HEK293 (cell line): ENCODE measurements at regions not wholly inside any gene's neighbourhood (a gene's known extent, or its start where the extent isn't known, plus 50 kb on each side); places are given as distances from the start of the nearest gene placed in this dataset.

ENCODE experiments used
- KLF9 ChIP-seq: fragments of 450-650 bp; formaldehyde crosslinking; IDR thresholded peaks from 2 replicates; pipeline ENCODE4 v1.5.1; 2016; ENCODE audit warnings: missing biosample characterization, missing genetic modification characterization, low read depth
- MYNN ChIP-seq: fragments of 450-650 bp; formaldehyde crosslinking; IDR thresholded peaks from 2 replicates; pipeline ENCODE4 v1.5.1; 2016; ENCODE audit warnings: missing biosample characterization, missing genetic modification characterization, borderline replicate concordance
- SCRT2 ChIP-seq: fragments of 450-650 bp; formaldehyde crosslinking; IDR thresholded peaks from 2 replicates; pipeline ENCODE4 v1.5.1; 2016; ENCODE audit warnings: missing biosample characterization, missing genetic modification characterization
- TRIM28 ChIP-seq: IDR thresholded peaks from 2 replicates; pipeline ENCODE4 v1.6.1; 2011; ENCODE audit warnings: low read length, control low read depth, borderline replicate concordance
- YY1 ChIP-seq: fragments of 450-650 bp; formaldehyde crosslinking; IDR thresholded peaks from 2 replicates; pipeline ENCODE4 v1.5.1; 2018; ENCODE audit warnings: missing biosample characterization, missing genetic modification characterization
- ZBTB20 ChIP-seq: fragments of 450-650 bp; formaldehyde crosslinking; IDR thresholded peaks from 2 replicates; pipeline ENCODE4 v1.5.1; 2016; ENCODE audit warnings: missing biosample characterization, missing genetic modification characterization
- ZNF10 ChIP-seq: fragments of 450-650 bp; formaldehyde crosslinking; IDR thresholded peaks from 2 replicates; pipeline ENCODE4 v1.5.1; 2017; ENCODE audit warnings: missing biosample characterization, missing genetic modification characterization
- ZNF132 ChIP-seq: fragments of 450-650 bp; formaldehyde crosslinking; IDR thresholded peaks from 2 replicates; pipeline ENCODE4 v1.5.1; 2017; ENCODE audit warnings: missing biosample characterization, missing genetic modification characterization, borderline replicate concordance
- ZNF16 ChIP-seq: fragments of 450-650 bp; formaldehyde crosslinking; IDR thresholded peaks from 2 replicates; pipeline ENCODE4 v1.5.1; 2016; ENCODE audit warnings: low read depth, missing biosample characterization, missing genetic modification characterization
- ZNF174 ChIP-seq: fragments of 450-650 bp; formaldehyde crosslinking; IDR thresholded peaks from 2 replicates; pipeline ENCODE4 v1.5.0; 2017; ENCODE audit warnings: missing biosample characterization, mild to moderate bottlenecking, missing genetic modification characterization
- ZNF19 ChIP-seq: fragments of 450-650 bp; formaldehyde crosslinking; IDR thresholded peaks from 2 replicates; pipeline ENCODE4; 2016; ENCODE audit warnings: missing biosample characterization, missing genetic modification characterization, low read depth
- ZNF2 ChIP-seq: fragments of 450-650 bp; formaldehyde crosslinking; IDR thresholded peaks from 2 replicates; pipeline ENCODE4 v1.5.1; 2016; ENCODE audit warnings: missing biosample characterization, missing genetic modification characterization
- ZNF23 ChIP-seq: fragments of 450-650 bp; formaldehyde crosslinking; IDR thresholded peaks from 2 replicates; pipeline ENCODE4 v1.5.1; 2016; ENCODE audit warnings: missing biosample characterization, missing genetic modification characterization, borderline replicate concordance
- ZNF24 ChIP-seq: fragments of 450-650 bp; formaldehyde crosslinking; IDR thresholded peaks from 2 replicates; pipeline ENCODE4 v1.5.1; 2016; ENCODE audit warnings: missing biosample characterization, missing genetic modification characterization
- ZNF350 ChIP-seq: fragments of 450-650 bp; formaldehyde crosslinking; IDR thresholded peaks from 2 replicates; pipeline ENCODE4 v1.5.0; 2017; ENCODE audit warnings: missing biosample characterization, mild to moderate bottlenecking, missing genetic modification characterization
- ZNF366 ChIP-seq: fragments of 450-650 bp; formaldehyde crosslinking; conservative IDR thresholded peaks from 2 replicates; pipeline ENCODE4 v1.5.1; 2016; ENCODE audit warnings: missing biosample characterization, missing genetic modification characterization
- ZNF514 ChIP-seq: fragments of 450-650 bp; formaldehyde crosslinking; IDR thresholded peaks from 2 replicates; pipeline ENCODE4 v1.5.1; 2016; ENCODE audit warnings: missing biosample characterization, missing genetic modification characterization
- ZNF558 ChIP-seq: fragments of 450-650 bp; formaldehyde crosslinking; IDR thresholded peaks from 2 replicates; pipeline ENCODE4 v1.5.1; 2016; ENCODE audit warnings: missing biosample characterization, missing genetic modification characterization
- ZNF76 ChIP-seq: fragments of 450-650 bp; formaldehyde crosslinking; IDR thresholded peaks from 2 replicates; pipeline ENCODE4; 2016; ENCODE audit warnings: low read depth, missing biosample characterization, missing genetic modification characterization, borderline replicate concordance
- TF ChIP-seq, protein P1 (sequence below): fragments of 450-650 bp; formaldehyde crosslinking; IDR thresholded peaks from 2 replicates; pipeline ENCODE4 v1.5.1; 2016; ENCODE audit warnings: missing biosample characterization, missing genetic modification characterization
- TF ChIP-seq, protein P2 (sequence below): fragments of 450-650 bp; formaldehyde crosslinking; IDR thresholded peaks from 2 replicates; pipeline ENCODE4 v1.5.1; 2017; ENCODE audit warnings: missing biosample characterization, missing genetic modification characterization
- TF ChIP-seq, protein P3 (sequence below): fragments of 450-650 bp; IDR thresholded peaks from 2 replicates; pipeline ENCODE4 v1.5.1; 2018; ENCODE audit warnings: missing biosample characterization, missing genetic modification characterization
- TF ChIP-seq, protein P4 (sequence below): fragments of 450-650 bp; formaldehyde crosslinking; IDR thresholded peaks from 2 replicates; pipeline ENCODE4 v1.5.1; 2016; ENCODE audit warnings: missing biosample characterization, missing genetic modification characterization
- TF ChIP-seq, protein P5 (sequence below): fragments of 450-650 bp; formaldehyde crosslinking; IDR thresholded peaks from 2 replicates; pipeline ENCODE4 v1.5.1; 2016; ENCODE audit warnings: missing biosample characterization, missing genetic modification characterization, borderline replicate concordance
- TF ChIP-seq, protein P6 (sequence below): fragments of 450-650 bp; formaldehyde crosslinking; IDR thresholded peaks from 2 replicates; pipeline ENCODE4 v1.5.0; 2017; ENCODE audit warnings: missing biosample characterization, missing genetic modification characterization, borderline replicate concordance

DNA sequence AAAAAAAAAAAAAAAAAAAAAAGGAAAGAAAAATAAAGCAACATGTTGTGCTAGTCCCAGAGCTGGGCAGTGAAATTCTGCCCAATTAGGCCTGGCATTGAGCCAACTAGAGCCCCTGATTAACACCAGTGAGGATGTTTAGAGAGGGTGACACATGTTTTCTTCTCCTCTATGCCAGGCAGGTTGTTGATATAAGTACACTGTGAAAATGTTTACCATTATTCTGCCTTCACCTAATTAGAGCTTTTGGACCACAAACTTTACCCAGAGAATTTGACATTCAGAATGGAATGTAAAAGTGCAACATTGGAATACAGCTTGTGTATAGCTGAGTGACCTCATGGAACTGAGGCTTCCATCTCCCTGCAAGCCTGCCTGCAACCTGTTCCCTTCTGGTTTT is 62.0 kb upstream of the EPCAM start (continued):
- TF ChIP-seq, protein P1, sequence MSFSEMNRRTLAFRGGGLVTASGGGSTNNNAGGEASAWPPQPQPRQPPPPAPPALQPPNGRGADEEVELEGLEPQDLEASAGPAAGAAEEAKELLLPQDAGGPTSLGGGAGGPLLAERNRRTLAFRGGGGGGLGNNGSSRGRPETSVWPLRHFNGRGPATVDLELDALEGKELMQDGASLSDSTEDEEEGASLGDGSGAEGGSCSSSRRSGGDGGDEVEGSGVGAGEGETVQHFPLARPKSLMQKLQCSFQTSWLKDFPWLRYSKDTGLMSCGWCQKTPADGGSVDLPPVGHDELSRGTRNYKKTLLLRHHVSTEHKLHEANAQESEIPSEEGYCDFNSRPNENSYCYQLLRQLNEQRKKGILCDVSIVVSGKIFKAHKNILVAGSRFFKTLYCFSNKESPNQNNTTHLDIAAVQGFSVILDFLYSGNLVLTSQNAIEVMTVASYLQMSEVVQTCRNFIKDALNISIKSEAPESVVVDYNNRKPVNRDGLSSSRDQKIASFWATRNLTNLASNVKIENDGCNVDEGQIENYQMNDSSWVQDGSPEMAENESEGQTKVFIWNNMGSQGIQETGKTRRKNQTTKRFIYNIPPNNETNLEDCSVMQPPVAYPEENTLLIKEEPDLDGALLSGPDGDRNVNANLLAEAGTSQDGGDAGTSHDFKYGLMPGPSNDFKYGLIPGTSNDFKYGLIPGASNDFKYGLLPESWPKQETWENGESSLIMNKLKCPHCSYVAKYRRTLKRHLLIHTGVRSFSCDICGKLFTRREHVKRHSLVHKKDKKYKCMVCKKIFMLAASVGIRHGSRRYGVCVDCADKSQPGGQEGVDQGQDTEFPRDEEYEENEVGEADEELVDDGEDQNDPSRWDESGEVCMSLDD (tag by site-specific recombination), result no peak
- TF ChIP-seq, protein P2, sequence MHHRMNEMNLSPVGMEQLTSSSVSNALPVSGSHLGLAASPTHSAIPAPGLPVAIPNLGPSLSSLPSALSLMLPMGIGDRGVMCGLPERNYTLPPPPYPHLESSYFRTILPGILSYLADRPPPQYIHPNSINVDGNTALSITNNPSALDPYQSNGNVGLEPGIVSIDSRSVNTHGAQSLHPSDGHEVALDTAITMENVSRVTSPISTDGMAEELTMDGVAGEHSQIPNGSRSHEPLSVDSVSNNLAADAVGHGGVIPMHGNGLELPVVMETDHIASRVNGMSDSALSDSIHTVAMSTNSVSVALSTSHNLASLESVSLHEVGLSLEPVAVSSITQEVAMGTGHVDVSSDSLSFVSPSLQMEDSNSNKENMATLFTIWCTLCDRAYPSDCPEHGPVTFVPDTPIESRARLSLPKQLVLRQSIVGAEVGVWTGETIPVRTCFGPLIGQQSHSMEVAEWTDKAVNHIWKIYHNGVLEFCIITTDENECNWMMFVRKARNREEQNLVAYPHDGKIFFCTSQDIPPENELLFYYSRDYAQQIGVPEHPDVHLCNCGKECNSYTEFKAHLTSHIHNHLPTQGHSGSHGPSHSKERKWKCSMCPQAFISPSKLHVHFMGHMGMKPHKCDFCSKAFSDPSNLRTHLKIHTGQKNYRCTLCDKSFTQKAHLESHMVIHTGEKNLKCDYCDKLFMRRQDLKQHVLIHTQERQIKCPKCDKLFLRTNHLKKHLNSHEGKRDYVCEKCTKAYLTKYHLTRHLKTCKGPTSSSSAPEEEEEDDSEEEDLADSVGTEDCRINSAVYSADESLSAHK, result no peak
- TF ChIP-seq ZNF24 (tag by site-specific recombination) (no peak), ZNF10 (tag by site-specific recombination) (peak; percentile 91), YY1 (tag by site-specific recombination) (no peak), ZNF76 (tag by site-specific recombination) (no peak), ZNF132 (tag by site-specific recombination) (no peak), ZNF23 (tag by site-specific recombination) (no peak), ZNF514 (no peak), ZNF558 (tag by site-specific recombination) (no peak), ZNF2 (no peak), ZNF19 (tag by site-specific recombination) (no peak), ZNF174 (tag by site-specific recombination) (no peak), TRIM28 (no peak), ZBTB20 (tag by site-specific recombination) (no peak), KLF9 (tag by site-specific recombination) (no peak), ZNF350 (no peak), ZNF16 (no peak), MYNN (tag by site-specific recombination) (no peak), ZNF366 (tag by site-specific recombination) (no peak), SCRT2 (tag by site-specific recombination) (peak; percentile 88)
- TF ChIP-seq, protein P3, sequence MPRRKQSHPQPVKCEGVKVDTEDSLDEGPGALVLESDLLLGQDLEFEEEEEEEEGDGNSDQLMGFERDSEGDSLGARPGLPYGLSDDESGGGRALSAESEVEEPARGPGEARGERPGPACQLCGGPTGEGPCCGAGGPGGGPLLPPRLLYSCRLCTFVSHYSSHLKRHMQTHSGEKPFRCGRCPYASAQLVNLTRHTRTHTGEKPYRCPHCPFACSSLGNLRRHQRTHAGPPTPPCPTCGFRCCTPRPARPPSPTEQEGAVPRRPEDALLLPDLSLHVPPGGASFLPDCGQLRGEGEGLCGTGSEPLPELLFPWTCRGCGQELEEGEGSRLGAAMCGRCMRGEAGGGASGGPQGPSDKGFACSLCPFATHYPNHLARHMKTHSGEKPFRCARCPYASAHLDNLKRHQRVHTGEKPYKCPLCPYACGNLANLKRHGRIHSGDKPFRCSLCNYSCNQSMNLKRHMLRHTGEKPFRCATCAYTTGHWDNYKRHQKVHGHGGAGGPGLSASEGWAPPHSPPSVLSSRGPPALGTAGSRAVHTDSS (tag by site-specific recombination), result no peak
- TF ChIP-seq, protein P4, sequence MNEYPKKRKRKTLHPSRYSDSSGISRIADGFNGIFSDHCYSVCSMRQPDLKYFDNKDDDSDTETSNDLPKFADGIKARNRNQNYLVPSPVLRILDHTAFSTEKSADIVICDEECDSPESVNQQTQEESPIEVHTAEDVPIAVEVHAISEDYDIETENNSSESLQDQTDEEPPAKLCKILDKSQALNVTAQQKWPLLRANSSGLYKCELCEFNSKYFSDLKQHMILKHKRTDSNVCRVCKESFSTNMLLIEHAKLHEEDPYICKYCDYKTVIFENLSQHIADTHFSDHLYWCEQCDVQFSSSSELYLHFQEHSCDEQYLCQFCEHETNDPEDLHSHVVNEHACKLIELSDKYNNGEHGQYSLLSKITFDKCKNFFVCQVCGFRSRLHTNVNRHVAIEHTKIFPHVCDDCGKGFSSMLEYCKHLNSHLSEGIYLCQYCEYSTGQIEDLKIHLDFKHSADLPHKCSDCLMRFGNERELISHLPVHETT (tag by site-specific recombination), result no peak
- TF ChIP-seq, protein P5, sequence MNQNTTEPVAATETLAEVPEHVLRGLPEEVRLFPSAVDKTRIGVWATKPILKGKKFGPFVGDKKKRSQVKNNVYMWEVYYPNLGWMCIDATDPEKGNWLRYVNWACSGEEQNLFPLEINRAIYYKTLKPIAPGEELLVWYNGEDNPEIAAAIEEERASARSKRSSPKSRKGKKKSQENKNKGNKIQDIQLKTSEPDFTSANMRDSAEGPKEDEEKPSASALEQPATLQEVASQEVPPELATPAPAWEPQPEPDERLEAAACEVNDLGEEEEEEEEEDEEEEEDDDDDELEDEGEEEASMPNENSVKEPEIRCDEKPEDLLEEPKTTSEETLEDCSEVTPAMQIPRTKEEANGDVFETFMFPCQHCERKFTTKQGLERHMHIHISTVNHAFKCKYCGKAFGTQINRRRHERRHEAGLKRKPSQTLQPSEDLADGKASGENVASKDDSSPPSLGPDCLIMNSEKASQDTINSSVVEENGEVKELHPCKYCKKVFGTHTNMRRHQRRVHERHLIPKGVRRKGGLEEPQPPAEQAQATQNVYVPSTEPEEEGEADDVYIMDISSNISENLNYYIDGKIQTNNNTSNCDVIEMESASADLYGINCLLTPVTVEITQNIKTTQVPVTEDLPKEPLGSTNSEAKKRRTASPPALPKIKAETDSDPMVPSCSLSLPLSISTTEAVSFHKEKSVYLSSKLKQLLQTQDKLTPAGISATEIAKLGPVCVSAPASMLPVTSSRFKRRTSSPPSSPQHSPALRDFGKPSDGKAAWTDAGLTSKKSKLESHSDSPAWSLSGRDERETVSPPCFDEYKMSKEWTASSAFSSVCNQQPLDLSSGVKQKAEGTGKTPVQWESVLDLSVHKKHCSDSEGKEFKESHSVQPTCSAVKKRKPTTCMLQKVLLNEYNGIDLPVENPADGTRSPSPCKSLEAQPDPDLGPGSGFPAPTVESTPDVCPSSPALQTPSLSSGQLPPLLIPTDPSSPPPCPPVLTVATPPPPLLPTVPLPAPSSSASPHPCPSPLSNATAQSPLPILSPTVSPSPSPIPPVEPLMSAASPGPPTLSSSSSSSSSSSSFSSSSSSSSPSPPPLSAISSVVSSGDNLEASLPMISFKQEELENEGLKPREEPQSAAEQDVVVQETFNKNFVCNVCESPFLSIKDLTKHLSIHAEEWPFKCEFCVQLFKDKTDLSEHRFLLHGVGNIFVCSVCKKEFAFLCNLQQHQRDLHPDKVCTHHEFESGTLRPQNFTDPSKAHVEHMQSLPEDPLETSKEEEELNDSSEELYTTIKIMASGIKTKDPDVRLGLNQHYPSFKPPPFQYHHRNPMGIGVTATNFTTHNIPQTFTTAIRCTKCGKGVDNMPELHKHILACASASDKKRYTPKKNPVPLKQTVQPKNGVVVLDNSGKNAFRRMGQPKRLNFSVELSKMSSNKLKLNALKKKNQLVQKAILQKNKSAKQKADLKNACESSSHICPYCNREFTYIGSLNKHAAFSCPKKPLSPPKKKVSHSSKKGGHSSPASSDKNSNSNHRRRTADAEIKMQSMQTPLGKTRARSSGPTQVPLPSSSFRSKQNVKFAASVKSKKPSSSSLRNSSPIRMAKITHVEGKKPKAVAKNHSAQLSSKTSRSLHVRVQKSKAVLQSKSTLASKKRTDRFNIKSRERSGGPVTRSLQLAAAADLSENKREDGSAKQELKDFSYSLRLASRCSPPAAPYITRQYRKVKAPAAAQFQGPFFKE (tag by site-specific recombination), result no peak
- TF ChIP-seq, protein P6, sequence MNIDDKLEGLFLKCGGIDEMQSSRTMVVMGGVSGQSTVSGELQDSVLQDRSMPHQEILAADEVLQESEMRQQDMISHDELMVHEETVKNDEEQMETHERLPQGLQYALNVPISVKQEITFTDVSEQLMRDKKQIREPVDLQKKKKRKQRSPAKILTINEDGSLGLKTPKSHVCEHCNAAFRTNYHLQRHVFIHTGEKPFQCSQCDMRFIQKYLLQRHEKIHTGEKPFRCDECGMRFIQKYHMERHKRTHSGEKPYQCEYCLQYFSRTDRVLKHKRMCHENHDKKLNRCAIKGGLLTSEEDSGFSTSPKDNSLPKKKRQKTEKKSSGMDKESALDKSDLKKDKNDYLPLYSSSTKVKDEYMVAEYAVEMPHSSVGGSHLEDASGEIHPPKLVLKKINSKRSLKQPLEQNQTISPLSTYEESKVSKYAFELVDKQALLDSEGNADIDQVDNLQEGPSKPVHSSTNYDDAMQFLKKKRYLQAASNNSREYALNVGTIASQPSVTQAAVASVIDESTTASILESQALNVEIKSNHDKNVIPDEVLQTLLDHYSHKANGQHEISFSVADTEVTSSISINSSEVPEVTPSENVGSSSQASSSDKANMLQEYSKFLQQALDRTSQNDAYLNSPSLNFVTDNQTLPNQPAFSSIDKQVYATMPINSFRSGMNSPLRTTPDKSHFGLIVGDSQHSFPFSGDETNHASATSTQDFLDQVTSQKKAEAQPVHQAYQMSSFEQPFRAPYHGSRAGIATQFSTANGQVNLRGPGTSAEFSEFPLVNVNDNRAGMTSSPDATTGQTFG (tag by site-specific recombination), result no peak
